ENCODE measurements at regions not wholly inside any gene's neighbourhood (a gene's known extent, or its start where the extent isn't known, plus 50 kb on each side); places are given as distances from the start of the nearest gene placed in this dataset.

DNA sequence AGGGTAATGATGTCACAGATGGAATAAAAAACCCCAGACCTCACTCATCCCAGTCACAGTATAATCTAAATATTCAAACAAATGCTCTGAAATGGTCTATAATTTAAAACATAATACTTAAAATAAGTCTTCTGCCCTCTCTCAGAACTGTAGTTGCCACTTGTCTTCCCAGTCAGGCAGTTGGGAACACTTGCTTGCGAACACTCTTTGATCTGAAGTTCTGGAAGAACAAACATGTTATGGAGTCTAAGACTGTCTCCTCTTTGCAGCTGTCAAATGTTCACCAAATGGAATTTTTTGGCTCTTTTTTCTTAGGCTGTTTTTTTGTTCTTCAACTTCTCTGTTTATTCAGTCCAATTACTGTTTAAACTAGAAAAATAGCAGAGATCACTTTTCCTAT is 711.1 kb upstream of the GOLIM4 start:
- TF ChIP-seq, protein P1, sequence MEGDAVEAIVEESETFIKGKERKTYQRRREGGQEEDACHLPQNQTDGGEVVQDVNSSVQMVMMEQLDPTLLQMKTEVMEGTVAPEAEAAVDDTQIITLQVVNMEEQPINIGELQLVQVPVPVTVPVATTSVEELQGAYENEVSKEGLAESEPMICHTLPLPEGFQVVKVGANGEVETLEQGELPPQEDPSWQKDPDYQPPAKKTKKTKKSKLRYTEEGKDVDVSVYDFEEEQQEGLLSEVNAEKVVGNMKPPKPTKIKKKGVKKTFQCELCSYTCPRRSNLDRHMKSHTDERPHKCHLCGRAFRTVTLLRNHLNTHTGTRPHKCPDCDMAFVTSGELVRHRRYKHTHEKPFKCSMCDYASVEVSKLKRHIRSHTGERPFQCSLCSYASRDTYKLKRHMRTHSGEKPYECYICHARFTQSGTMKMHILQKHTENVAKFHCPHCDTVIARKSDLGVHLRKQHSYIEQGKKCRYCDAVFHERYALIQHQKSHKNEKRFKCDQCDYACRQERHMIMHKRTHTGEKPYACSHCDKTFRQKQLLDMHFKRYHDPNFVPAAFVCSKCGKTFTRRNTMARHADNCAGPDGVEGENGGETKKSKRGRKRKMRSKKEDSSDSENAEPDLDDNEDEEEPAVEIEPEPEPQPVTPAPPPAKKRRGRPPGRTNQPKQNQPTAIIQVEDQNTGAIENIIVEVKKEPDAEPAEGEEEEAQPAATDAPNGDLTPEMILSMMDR (IDR thresholded peaks at IDR 0.05): no peak
- no peak for TF ChIP-seq POLR2A (IDR thresholded peaks at IDR 0.05)

All from adrenal gland (tissue), 5 donors.